SK-N-SH treated with all-trans-retinoic acid at 6 μM for 48 hours (cell line): ENCODE measurements at regions not wholly inside any gene's neighbourhood (a gene's known extent, or its start where the extent isn't known, plus 50 kb on each side); places are given as distances from the start of the nearest gene placed in this dataset.
"Not testable (repeated sequence)": the region's sequence is repeated elsewhere in the genome, so short reads cannot be mapped to it uniquely, and the experiment has no call there.

ENCODE experiments used
- ATAC-seq: fragments of 200-7000 bp; cut with Tn5 transposase; 3 replicates; pipeline ENCODE4 v1.9.1; 2020; ENCODE audit warnings: mild to moderate bottlenecking, moderate library complexity
- BACH2 ChIP-seq: fragments of 250-450 bp; sonication (Bioruptor Pico); IDR thresholded peaks from 2 replicates; pipeline ENCODE4 v1.9.0; 2021; ENCODE audit warnings: mild to moderate bottlenecking, borderline replicate concordance
- CREB5 ChIP-seq: fragments of 250-450 bp; sonication (Bioruptor Pico); IDR thresholded peaks from 2 replicates; pipeline ENCODE4 v1.5.1; 2020; ENCODE audit warnings: low read depth, mild to moderate bottlenecking, moderate library complexity
- CSDC2 ChIP-seq: fragments of 250-450 bp; sonication (Bioruptor Pico); IDR thresholded peaks from 2 replicates; pipeline ENCODE4 v1.5.0; 2020; ENCODE audit warnings: mild to moderate bottlenecking, moderate library complexity
- CSRNP3 ChIP-seq: fragments of 250-450 bp; sonication (Bioruptor Pico); IDR thresholded peaks from 2 replicates; pipeline ENCODE4 v1.5.1; 2021; ENCODE audit warnings: mild to moderate bottlenecking, moderate library complexity
- ISL1 ChIP-seq: fragments of 250-450 bp; sonication (Bioruptor Pico); IDR thresholded peaks from 2 replicates; pipeline ENCODE4 v2.1.2; 2022; ENCODE audit warnings: mild to moderate bottlenecking, moderate library complexity
- OSR1 ChIP-seq: fragments of 250-450 bp; sonication (Bioruptor Pico); IDR thresholded peaks from 2 replicates; pipeline ENCODE4 v1.8.0; 2022; ENCODE audit warnings: moderate library complexity, mild to moderate bottlenecking, inconsistent platforms
- POU6F1 ChIP-seq: fragments of 250-450 bp; sonication (Bioruptor Pico); IDR thresholded peaks from 2 replicates; pipeline ENCODE4 v1.8.0; 2021; ENCODE audit warnings: low read depth, mild to moderate bottlenecking, moderate library complexity, borderline replicate concordance
- PPARA ChIP-seq: fragments of 250-450 bp; sonication (Bioruptor Pico); IDR thresholded peaks from 2 replicates; pipeline ENCODE4 v1.5.0; 2020; ENCODE audit warnings: mild to moderate bottlenecking, borderline replicate concordance
- RARB ChIP-seq: fragments of 250-450 bp; sonication (Bioruptor Pico); IDR thresholded peaks from 2 replicates; pipeline ENCODE4 v1.8.0; 2021; ENCODE audit warnings: mild to moderate bottlenecking, moderate library complexity
- SNAI2 ChIP-seq: fragments of 250-450 bp; sonication (Bioruptor Pico); IDR thresholded peaks from 2 replicates; pipeline ENCODE4 v1.5.0; 2020; ENCODE audit warnings: mild to moderate bottlenecking, moderate library complexity
- TCF4 ChIP-seq: fragments of 250-450 bp; sonication (Bioruptor Pico); IDR thresholded peaks from 2 replicates; pipeline ENCODE4 v1.8.0; 2021; ENCODE audit warnings: mild to moderate bottlenecking, moderate library complexity, borderline replicate concordance
- TOX ChIP-seq: fragments of 250-450 bp; sonication (Bioruptor Pico); IDR thresholded peaks from 2 replicates; pipeline ENCODE4 v1.8.0; 2021; ENCODE audit warnings: mild to moderate bottlenecking, moderate library complexity, borderline replicate concordance
- TSHZ2 ChIP-seq: fragments of 250-450 bp; sonication (Bioruptor Pico); IDR thresholded peaks from 2 replicates; pipeline ENCODE4 v1.5.0; 2020; ENCODE audit warnings: mild to moderate bottlenecking, moderate library complexity
- ZC3H10 ChIP-seq: fragments of 250-450 bp; sonication (Bioruptor Pico); IDR thresholded peaks from 2 replicates; pipeline ENCODE4 v1.5.1; 2021; ENCODE audit warnings: mild to moderate bottlenecking, moderate library complexity
- ZFP3 ChIP-seq: fragments of 250-450 bp; sonication (Bioruptor Pico); IDR thresholded peaks from 2 replicates; pipeline ENCODE4 v1.5.0; 2020; ENCODE audit warnings: mild to moderate bottlenecking, moderate library complexity
- ZNF565 ChIP-seq: fragments of 450-650 bp; formaldehyde crosslinking; conservative IDR thresholded peaks from 2 replicates; pipeline ENCODE4 v1.5.0; 2020; ENCODE audit warnings: low read depth, mild to moderate bottlenecking, moderate library complexity
- ZNF70 ChIP-seq: fragments of 450-650 bp; formaldehyde crosslinking; IDR thresholded peaks from 2 replicates; pipeline ENCODE4 v1.5.0; 2020; ENCODE audit warnings: mild to moderate bottlenecking, moderate library complexity
- ZNF8 ChIP-seq: fragments of 450-650 bp; formaldehyde crosslinking; IDR thresholded peaks from 2 replicates; pipeline ENCODE4 v1.5.0; 2020; ENCODE audit warnings: mild to moderate bottlenecking, moderate library complexity

- TF ChIP-seq TSHZ2 (CRISPR knock-in tag) (no peak), BACH2 (CRISPR knock-in tag) (no peak), TCF4 (CRISPR knock-in tag) (no peak)
- ATAC-seq, result no peak
Observed at GRCh38 chr12:72995616-72996015, 723.4 kb downstream of the TRHDE start.

- not testable (repeated sequence) for ATAC-seq
Observed at GRCh38 chr12:73001806-73002205, 729.6 kb downstream of the TRHDE start.

GRCh38 chr12:73002504-73002903, 730.3 kb downstream of the TRHDE start:
- not testable (repeated sequence) for ATAC-seq

- not testable (repeated sequence) for ATAC-seq
Observed at GRCh38 chr12:73009138-73009834, 737.1 kb downstream of the TRHDE start.

- no peak for TF ChIP-seq BACH2 (CRISPR knock-in tag)
- TF ChIP-seq CSRNP3 (CRISPR knock-in tag), result no peak
Observed at GRCh38 chr12:73017981-73018380, 745.8 kb downstream of the TRHDE start.

GRCh38 chr12:73053893-73054292, 781.7 kb downstream of the TRHDE start:
- no peak for ATAC-seq
- TF ChIP-seq SNAI2 (CRISPR knock-in tag) (no peak), ZC3H10 (no peak), ZNF565 (CRISPR knock-in tag) (no peak), TOX (no peak), POU6F1 (no peak), RARB (no peak), ISL1 (CRISPR knock-in tag) (no peak), PPARA (CRISPR knock-in tag) (no peak), OSR1 (CRISPR knock-in tag) (no peak), TCF4 (CRISPR knock-in tag) (no peak), CSDC2 (CRISPR knock-in tag) (no peak)

More at GRCh38 chr12:73017981-73018380, 745.8 kb downstream of the TRHDE start:
- no peak for ATAC-seq

- ATAC-seq, result no peak
- TF ChIP-seq CREB5 (CRISPR knock-in tag), result no peak
- TF ChIP-seq ZNF565 (CRISPR knock-in tag), result no peak
- TF ChIP-seq TCF4 (CRISPR knock-in tag), result no peak
- TF ChIP-seq OSR1 (CRISPR knock-in tag), result no peak
- no peak for TF ChIP-seq ZNF8 (CRISPR knock-in tag)
- no peak for TF ChIP-seq RARB
- TF ChIP-seq ZFP3 (CRISPR knock-in tag), result no peak
- no peak for TF ChIP-seq ZNF70 (CRISPR knock-in tag)
Observed at GRCh38 chr12:73057428-73057827, 785.3 kb downstream of the TRHDE start.
